PFSK-1 (cell line): ENCODE measurements at regions not wholly inside any gene's neighbourhood (a gene's known extent, or its start where the extent isn't known, plus 50 kb on each side); places are given as distances from the start of the nearest gene placed in this dataset.

Experiments
- POLR2AphosphoS5 ChIP-seq: IDR thresholded peaks from 2 replicates; pipeline ENCODE4 v1.6.1; 2012; ENCODE audit warnings: low read depth, mild to moderate bottlenecking, control low read depth, low read length, moderate library complexity
- SIN3A ChIP-seq: IDR thresholded peaks from 2 replicates; pipeline ENCODE4 v1.6.1; 2012; ENCODE audit warnings: mild to moderate bottlenecking, low read length, moderate library complexity, borderline replicate concordance; ENCODE audit not compliant: insufficient read depth
- TAF1 ChIP-seq: IDR thresholded peaks from 2 replicates; pipeline ENCODE4 v1.6.1; 2012; ENCODE audit warnings: low read length, control low read depth, borderline replicate concordance; ENCODE audit not compliant: insufficient read depth

DNA sequence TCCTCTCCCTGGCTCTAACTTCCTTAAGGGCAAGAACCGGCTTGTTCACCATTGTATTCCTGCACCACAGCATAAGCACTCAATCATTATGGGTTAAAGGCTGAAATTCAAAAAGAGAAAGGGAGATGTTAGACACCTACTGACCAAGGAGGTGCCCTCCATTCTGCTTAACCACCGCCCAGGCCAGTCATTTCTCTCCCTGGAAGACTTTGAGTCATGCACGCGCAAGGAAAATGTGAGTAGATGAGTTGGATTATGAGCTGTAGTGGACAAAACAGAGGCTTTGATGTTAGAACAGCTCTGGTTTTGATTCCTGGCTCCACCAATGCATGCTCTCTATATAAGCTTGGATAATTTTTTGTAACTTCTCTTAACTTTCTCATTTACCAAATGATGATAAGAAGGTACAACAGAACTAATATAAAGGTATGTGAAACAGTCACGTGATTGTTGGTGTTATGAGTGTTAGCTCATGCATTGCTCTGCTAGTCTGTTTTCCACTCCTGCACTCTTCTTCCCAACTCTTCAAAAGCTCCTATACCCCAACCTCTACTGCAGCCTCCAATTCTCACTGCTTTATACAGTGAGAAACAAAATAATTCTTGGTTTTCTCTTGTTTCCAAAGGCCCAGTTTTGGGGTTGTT is 148.4 kb upstream of the ATP11B start:
- TF ChIP-seq SIN3A (no peak), TAF1 (no peak), POLR2AphosphoS5 (no peak)
